HG02870 (cell line): ENCODE measurements at regions not wholly inside any gene's neighbourhood (a gene's known extent, or its start where the extent isn't known, plus 50 kb on each side); places are given as distances from the start of the nearest gene placed in this dataset.

Source experiments
- ATAC-seq: cut with Tn5 transposase; IDR thresholded peaks from one replicate; pipeline ENCODE4 v1.9.1; 2021; ENCODE audit warnings: mild to moderate bottlenecking, moderate library complexity; ENCODE audit not compliant: unreplicated experiment

GRCh38 chr6:153790876-153791473 lies 248.1 kb upstream of the OPRM1 start:
- no peak for ATAC-seq

GRCh38 chr6:153790048-153790447 lies 249.0 kb upstream of the OPRM1 start:
- ATAC-seq, result no peak

- ATAC-seq, result no peak
These were observed 251.8 kb upstream of the OPRM1 start for GRCh38 chr6:153787341-153787606.

- no peak for ATAC-seq
These were observed 257.7 kb upstream of the OPRM1 start for GRCh38 chr6:153781306-153781705.

- ATAC-seq, result no peak
These were observed 259.0 kb upstream of the OPRM1 start for GRCh38 chr6:153780011-153780410.

- ATAC-seq, result no peak
These were observed 260.8 kb upstream of the OPRM1 start for GRCh38 chr6:153778216-153778615.

- no peak for ATAC-seq
These were observed 267.5 kb upstream of the OPRM1 start for GRCh38 chr6:153771577-153771976.

- ATAC-seq, result no peak
These were observed 271.9 kb upstream of the OPRM1 start for GRCh38 chr6:153767127-153767526.

GRCh38 chr6:153758516-153758915 lies 280.5 kb upstream of the OPRM1 start:
- ATAC-seq, result no peak

GRCh38 chr6:153735761-153736160 lies 303.3 kb upstream of the OPRM1 start:
- ATAC-seq, result no peak

- no peak for ATAC-seq
These were observed 309.9 kb upstream of the OPRM1 start for GRCh38 chr6:153729189-153729588.

GRCh38 chr6:153727885-153728284 lies 311.2 kb upstream of the OPRM1 start:
- no peak for ATAC-seq

GRCh38 chr6:153725456-153725855 lies 313.6 kb upstream of the OPRM1 start:
- no peak for ATAC-seq

GRCh38 chr6:153720732-153721131 lies 318.3 kb upstream of the OPRM1 start:
- no peak for ATAC-seq

- ATAC-seq, result no peak
These were observed 333.6 kb upstream of the OPRM1 start for GRCh38 chr6:153705429-153705828.

- no peak for ATAC-seq
These were observed 336.4 kb upstream of the OPRM1 start for GRCh38 chr6:153702671-153703070.

GRCh38 chr6:153698637-153699036 lies 340.4 kb upstream of the OPRM1 start:
- no peak for ATAC-seq

- ATAC-seq, result no peak
These were observed 341.0 kb upstream of the OPRM1 start for GRCh38 chr6:153698001-153698400.

- no peak for ATAC-seq
These were observed 361.5 kb upstream of the OPRM1 start for GRCh38 chr6:153677522-153677921.

- ATAC-seq, result no peak
These were observed 365.3 kb upstream of the OPRM1 start for GRCh38 chr6:153673750-153674149.

GRCh38 chr6:153673225-153673624 lies 365.8 kb upstream of the OPRM1 start:
- no peak for ATAC-seq

- no peak for ATAC-seq
These were observed 368.5 kb upstream of the OPRM1 start for GRCh38 chr6:153670403-153671026.

GRCh38 chr6:153668758-153669157 lies 370.3 kb upstream of the OPRM1 start:
- ATAC-seq, result no peak
